ENCODE measurements at regions not wholly inside any gene's neighbourhood (a gene's known extent, or its start where the extent isn't known, plus 50 kb on each side); places are given as distances from the start of the nearest gene placed in this dataset.

GRCh38 chr4:77473509-77473908, 132.1 kb upstream of the CXCL13 start:
- H3K23me2 ChIP-seq (ENCODE audit: insufficient read length, low read depth, low read length, poor library complexity, severe bottlenecking), result no peaks in the 10 kb centered on the region
- H2BK12ac ChIP-seq (ENCODE audit: insufficient read length, low read depth, low read length), result no peak overlapping the region
- TF ChIP-seq CTCF (conservative IDR thresholded peaks at IDR 0.05), result peak; percentile 70
- Mint-ChIP-seq H3K27me3 (ENCODE audit: low read depth) (peaks cover 19% of the 10 kb centered on the region), H3K4me3 (no peak overlapping the region), H3K27ac (no peak overlapping the region), H3K36me3 (ENCODE audit: insufficient read depth in 1 of 3, low read depth in 3 of 3) (no peaks in the 10 kb centered on the region), H3K9me3 (peaks cover 8 to 17% of the 10 kb centered on the region in 2 experiments), H3K4me1 (no peaks in the 10 kb centered on the region)
- no peak overlapping the region for H4K91ac ChIP-seq (ENCODE audit: insufficient read length, low read depth, low read length)
- H2AFZ ChIP-seq (ENCODE audit: low read length), result no peak overlapping the region
- no peak overlapping the region for H2BK120ac ChIP-seq (ENCODE audit: low read depth, low read length, poor library complexity, severe bottlenecking)
- H3K4me1 ChIP-seq (ENCODE audit: insufficient read depth, low read length), result no peaks in the 10 kb centered on the region
- H3K23ac ChIP-seq (ENCODE audit: insufficient read length, low read depth, low read length), result no peak overlapping the region
- H3K9me3 ChIP-seq (ENCODE audit: control insufficient read depth, low read depth, low read length), result no peaks in the 10 kb centered on the region
- H2BK20ac ChIP-seq (ENCODE audit: low read depth, low read length, poor library complexity, severe bottlenecking), result no peak overlapping the region
- no peak overlapping the region for H3K27ac ChIP-seq (ENCODE audit: insufficient read length, low read depth, low read length)
- H2BK15ac ChIP-seq (ENCODE audit: low read depth, low read length), result no peak overlapping the region
- no peak overlapping the region for H3K56ac ChIP-seq (ENCODE audit: insufficient read length, low read depth, low read length)
- no peaks in the 10 kb centered on the region for H3K79me1 ChIP-seq (ENCODE audit: insufficient read depth, low read depth, low read length, poor library complexity, severe bottlenecking)
- H4K20me1 ChIP-seq (ENCODE audit: control insufficient read depth, insufficient read depth, insufficient read length), result no peaks in the 10 kb centered on the region
- H3K79me2 ChIP-seq (ENCODE audit: insufficient read depth, low read length), result no peaks in the 10 kb centered on the region
- H3K14ac ChIP-seq (ENCODE audit: insufficient read depth, low read length), result no peak overlapping the region
- H4K8ac ChIP-seq (replicated peaks; ENCODE audit: insufficient read length, low read depth, low read length), result no peak overlapping the region
- WGBS (ENCODE audit: extremely low coverage, insufficient read length, low lambda C conversion rate), result no CpG with 5 or more reads among the region's 1 CpG
- H3K18ac ChIP-seq (ENCODE audit: insufficient read length, low read depth, low read length), result no peak overlapping the region
- no peak overlapping the region for H2BK5ac ChIP-seq (ENCODE audit: insufficient read length, low read length)
- H3K4me2 ChIP-seq (ENCODE audit: insufficient read depth, insufficient read length, low read length), result no peak overlapping the region
- no peak overlapping the region for H4K5ac ChIP-seq (ENCODE audit: insufficient read length, low read depth, low read length)
- H3K27me3 ChIP-seq (ENCODE audit: insufficient read depth, low read length), result no peaks in the 10 kb centered on the region
- H3K4ac ChIP-seq (ENCODE audit: low read depth, low read length), result no peak overlapping the region
- H2AK5ac ChIP-seq (ENCODE audit: insufficient read length, low read length), result no peak overlapping the region
- H3K9ac ChIP-seq (ENCODE audit: extremely low read depth, insufficient read length, low read length), result no peak overlapping the region
- H3T11ph ChIP-seq (ENCODE audit: low read length), result no peak overlapping the region
- peak; percentile 47 for DNase-seq
